RWPE1 (cell line): ENCODE measurements at regions not wholly inside any gene's neighbourhood (a gene's known extent, or its start where the extent isn't known, plus 50 kb on each side); places are given as distances from the start of the nearest gene placed in this dataset.

Experiments used
- CTCF ChIA-PET: fragments of 350-600 bp; sonication (Branson Sonifier 250); formaldehyde crosslinking; extraction: SDS; loops from one replicate; lab custom pipeline; 2021; lab: Yijun Ruan, JAX
- POLR2A ChIA-PET: fragments of 400-600 bp; formaldehyde crosslinking; extraction: SDS; loops from one replicate; lab custom pipeline; 2020; ENCODE audit warnings: antibody characterized with exemption; ENCODE audit not compliant: low non-redundant PET; lab: Yijun Ruan, JAX
- DNase-seq: peaks from one replicate; pipeline ENCODE4 v3.0.0; 2012; ENCODE audit warnings: low spot score
- H3K27ac ChIP-seq: fragments of 450-650 bp; 2 replicates; pipeline ENCODE4 v1.5.1; 2017
- TF ChIP-seq, protein P1 (sequence below): fragments of 450-650 bp; conservative IDR thresholded peaks from 2 replicates; pipeline ENCODE4 v1.5.1; 2017; ENCODE audit warnings: low read depth, mild to moderate bottlenecking

DNA sequence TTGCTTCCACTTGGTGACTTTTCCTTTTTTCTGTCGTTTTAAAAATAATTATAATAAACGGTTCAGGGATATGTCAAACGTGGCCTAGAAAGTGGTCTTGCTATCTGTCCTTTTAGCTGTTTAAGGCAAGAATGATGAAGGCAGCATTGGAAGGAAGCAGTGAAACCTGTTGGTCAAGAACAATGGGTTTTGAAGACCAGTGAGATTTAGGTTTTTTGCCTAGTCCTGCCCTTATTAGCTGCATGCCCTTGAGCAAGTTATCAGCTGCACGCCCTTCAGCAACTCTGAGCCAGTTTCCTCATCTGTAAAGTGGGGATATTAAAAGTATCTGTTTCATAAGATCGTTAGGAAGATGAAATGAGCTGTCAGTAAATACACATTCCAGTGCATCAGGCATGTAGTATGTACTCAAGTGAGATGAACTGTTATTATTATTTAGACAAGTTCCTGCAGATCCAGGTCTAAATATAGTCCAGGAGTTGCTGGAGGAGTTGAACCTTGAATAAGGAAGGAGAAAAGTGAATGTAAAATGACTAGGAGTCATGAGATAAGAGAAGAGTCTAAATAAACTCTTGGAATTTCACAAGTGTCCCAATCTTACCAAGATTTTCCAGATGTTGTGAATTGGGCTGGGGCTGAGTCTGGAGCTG is 90.8 kb upstream of the HSD17B12 start:
- no peak for DNase-seq
- no peak overlapping the region for H3K27ac ChIP-seq
- CTCF ChIA-PET = interaction anchor here (1.4 kb wide), 1 partner anchor 24 kb away, joined by 3 read pairs; no protein-coding TSS in a partner anchor
- POLR2A ChIA-PET = no interaction called here
- TF ChIP-seq, protein P1, sequence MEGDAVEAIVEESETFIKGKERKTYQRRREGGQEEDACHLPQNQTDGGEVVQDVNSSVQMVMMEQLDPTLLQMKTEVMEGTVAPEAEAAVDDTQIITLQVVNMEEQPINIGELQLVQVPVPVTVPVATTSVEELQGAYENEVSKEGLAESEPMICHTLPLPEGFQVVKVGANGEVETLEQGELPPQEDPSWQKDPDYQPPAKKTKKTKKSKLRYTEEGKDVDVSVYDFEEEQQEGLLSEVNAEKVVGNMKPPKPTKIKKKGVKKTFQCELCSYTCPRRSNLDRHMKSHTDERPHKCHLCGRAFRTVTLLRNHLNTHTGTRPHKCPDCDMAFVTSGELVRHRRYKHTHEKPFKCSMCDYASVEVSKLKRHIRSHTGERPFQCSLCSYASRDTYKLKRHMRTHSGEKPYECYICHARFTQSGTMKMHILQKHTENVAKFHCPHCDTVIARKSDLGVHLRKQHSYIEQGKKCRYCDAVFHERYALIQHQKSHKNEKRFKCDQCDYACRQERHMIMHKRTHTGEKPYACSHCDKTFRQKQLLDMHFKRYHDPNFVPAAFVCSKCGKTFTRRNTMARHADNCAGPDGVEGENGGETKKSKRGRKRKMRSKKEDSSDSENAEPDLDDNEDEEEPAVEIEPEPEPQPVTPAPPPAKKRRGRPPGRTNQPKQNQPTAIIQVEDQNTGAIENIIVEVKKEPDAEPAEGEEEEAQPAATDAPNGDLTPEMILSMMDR = no peak

DNA sequence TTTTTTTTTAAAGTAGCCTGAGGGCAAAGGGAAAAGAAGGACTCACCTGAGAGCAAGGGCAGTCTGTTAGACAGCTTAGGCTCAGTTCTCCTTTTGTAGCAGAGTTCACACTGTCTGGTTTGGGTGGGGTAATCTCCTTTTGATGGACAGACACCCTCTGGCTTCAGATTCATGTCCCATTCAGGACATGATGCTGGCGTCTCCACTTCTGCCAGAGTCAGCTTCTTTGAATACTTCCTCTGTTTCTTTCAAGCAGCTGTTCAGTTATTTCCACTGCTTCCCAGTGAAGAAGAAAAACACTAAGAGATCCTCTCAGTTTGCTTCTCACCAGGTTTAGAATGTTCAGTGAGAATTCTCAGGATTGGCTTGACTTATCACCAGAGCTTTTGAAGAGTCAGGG is 79.0 kb upstream of the HSD17B12 start:
- no peak for DNase-seq
- ChIA-PET CTCF (interaction anchor here (0.6 to 0.7 kb wide), 3 partner anchors 17 to 250 kb away, joined by 3 to 6 read pairs (median 3); no protein-coding TSS in a partner anchor), POLR2A (no interaction called here)
- TF ChIP-seq, protein P1 = no peak
- H3K27ac ChIP-seq = no peak overlapping the region

DNA sequence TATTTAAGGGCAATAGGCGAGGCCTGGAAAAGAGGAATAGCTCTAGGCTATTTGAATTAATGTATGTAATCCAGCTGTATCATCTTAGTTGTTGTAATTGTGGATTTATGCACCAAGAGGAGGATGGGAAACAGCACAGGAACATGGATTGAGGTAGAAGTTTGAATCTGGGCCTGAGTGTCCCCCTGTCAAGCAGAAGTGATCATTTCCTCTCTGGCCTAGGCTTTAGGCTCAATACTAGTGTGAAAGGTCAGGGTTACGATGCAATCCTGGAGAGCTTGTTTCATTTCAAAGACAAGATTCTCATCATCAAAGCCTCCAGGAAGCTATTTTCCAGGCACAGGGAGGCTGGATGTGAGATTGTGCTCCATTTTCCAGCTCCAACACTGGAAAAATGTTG is 77.9 kb upstream of the HSD17B12 start:
- ChIA-PET POLR2A (no interaction called here), CTCF (interaction anchor here (1.0 kb wide), 1 partner anchor 35 kb away, joined by 3 read pairs; no protein-coding TSS in a partner anchor)
- H3K27ac ChIP-seq = no peak overlapping the region
- TF ChIP-seq, protein P1 = no peak
- no peak for DNase-seq

DNA sequence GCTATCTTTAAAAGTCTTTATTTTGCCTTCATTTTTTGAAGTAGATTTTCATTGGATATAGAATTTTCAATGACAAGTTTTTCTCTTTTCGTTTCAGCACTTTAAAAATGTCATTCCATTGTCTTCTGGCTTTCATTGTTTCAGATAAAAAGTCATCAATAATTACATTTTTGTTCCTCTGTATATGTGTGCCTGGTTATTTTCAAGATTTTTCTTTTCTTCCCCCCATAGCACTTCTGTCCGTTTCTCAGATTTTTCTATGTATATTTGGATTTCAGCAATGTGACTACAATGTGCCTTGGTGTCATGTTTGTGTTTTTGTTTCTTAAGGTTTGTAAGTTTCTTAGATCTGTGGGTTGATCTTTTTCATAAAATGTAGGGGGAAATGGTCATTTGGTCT is 66.3 kb upstream of the HSD17B12 start:
- DNase-seq = no peak
- H3K27ac ChIP-seq = no peak overlapping the region
- CTCF ChIA-PET = no interaction called here
- TF ChIP-seq, protein P1 = no peak
- POLR2A ChIA-PET = no interaction called here

DNA sequence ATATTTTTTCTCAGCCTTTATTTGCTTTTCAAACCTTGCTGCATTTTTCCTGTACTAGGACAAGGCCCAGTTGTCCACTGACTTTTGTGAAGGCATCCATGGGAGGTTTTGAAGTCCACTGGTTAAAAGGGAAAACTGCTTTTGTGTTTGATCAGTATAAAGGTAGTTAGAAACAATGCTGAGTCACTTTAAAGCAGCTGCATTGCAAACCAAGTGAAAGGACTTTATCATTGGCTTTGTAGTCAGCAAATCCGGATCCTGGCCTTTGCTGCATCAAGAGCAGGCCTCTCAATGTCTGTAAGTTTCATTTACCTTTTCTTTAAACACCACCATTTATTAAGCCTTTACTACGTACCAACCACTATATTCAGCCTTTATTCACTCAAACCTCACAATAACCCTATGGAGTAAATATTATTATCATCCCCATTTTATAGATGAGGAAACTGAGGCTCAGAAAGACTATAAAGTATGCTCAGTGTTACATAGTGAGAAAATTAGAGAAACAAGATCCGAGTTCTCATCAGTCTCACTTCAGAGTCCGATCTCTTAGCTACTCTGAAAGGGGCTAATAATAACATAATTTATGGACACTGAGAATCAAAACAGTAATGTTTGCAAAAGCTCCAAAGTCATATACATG is 60.6 kb upstream of the HSD17B12 start:
- no peak for DNase-seq
- H3K27ac ChIP-seq = no peak overlapping the region
- TF ChIP-seq, protein P1 = no peak
- ChIA-PET CTCF (interaction anchor here (0.7 kb wide), 1 partner anchor 1322 kb away, joined by 3 read pairs; no protein-coding TSS in a partner anchor), POLR2A (no interaction called here)

- ChIA-PET CTCF (no interaction called here), POLR2A (no interaction called here)
- H3K27ac ChIP-seq = no peak overlapping the region
- TF ChIP-seq, protein P1 = no peak
- DNase-seq = no peak
Measured at GRCh38 chr11:43626798-43627197, 53.7 kb upstream of the HSD17B12 start.
